ENCODE measurements at regions not wholly inside any gene's neighbourhood (a gene's known extent, or its start where the extent isn't known, plus 50 kb on each side); places are given as distances from the start of the nearest gene placed in this dataset.

DNA sequence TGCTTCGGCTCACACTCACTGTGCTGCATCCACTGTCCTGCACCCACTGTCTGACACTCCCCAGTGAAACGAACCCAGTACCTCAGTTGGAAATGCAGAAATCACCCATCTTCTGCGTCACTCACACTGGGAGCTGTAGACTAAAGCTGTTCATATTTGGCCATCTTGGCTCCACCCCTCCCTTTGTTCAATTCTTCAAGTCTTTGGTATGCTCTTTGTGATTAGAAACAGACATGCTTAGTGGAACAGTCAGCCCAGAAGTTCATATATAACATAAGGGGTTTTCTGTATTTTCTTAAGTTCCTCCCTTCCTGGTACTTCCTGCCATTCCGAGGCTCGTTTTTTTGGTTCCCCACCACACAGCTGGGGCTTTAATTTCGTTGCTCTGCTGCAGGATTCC, 398.5 kb upstream of the DYNLRB2 start:
- no peak for TF ChIP-seq POLR2A (IDR thresholded peaks at IDR 0.05)
- TF ChIP-seq, protein P1, sequence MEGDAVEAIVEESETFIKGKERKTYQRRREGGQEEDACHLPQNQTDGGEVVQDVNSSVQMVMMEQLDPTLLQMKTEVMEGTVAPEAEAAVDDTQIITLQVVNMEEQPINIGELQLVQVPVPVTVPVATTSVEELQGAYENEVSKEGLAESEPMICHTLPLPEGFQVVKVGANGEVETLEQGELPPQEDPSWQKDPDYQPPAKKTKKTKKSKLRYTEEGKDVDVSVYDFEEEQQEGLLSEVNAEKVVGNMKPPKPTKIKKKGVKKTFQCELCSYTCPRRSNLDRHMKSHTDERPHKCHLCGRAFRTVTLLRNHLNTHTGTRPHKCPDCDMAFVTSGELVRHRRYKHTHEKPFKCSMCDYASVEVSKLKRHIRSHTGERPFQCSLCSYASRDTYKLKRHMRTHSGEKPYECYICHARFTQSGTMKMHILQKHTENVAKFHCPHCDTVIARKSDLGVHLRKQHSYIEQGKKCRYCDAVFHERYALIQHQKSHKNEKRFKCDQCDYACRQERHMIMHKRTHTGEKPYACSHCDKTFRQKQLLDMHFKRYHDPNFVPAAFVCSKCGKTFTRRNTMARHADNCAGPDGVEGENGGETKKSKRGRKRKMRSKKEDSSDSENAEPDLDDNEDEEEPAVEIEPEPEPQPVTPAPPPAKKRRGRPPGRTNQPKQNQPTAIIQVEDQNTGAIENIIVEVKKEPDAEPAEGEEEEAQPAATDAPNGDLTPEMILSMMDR (IDR thresholded peaks at IDR 0.05) = no peak
- no peak for TF ChIP-seq EP300 (IDR thresholded peaks at IDR 0.05)
